Embryonic facial prominence (tissue), 1 donor: ENCODE measurements at regions not wholly inside any gene's neighbourhood (a gene's known extent, or its start where the extent isn't known, plus 50 kb on each side); places are given as distances from the start of the nearest gene placed in this dataset.
"Not testable (repeated sequence)": the region's sequence is repeated elsewhere in the genome, so short reads cannot be mapped to it uniquely, and the experiment has no call there.

Source experiments
- DNase-seq: peaks from one replicate; pipeline ENCODE4 v3.0.0-alpha.2; 2016; ENCODE audit errors: extremely low spot score

- no peak for DNase-seq
Observed at GRCh38 chr20:1845163-1845523, 50.1 kb upstream of the SIRPA start.

GRCh38 chr20:1844325-1845162 is 50.7 kb upstream of the SIRPA start:
- no peak for DNase-seq

DNA sequence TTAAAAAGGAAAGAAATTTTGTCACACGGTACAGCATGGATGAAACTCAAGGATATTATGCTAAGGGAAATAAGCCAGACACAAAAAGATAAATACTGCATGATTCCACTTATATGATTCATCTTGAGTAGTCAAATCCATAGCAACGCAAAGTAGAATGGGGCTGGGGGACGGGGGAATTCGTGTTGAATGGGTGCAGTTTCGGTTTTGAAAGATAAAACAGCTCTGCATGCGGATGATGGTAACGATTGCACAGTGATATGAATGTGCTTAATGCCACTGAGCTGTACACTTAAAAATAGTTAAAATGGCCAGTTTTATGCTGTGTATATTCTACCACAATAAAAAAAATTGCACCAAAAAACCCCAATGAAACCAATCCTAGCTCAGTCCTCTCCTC is 52.9 kb upstream of the SIRPA start:
- no peak for DNase-seq

- no peak for DNase-seq
Observed at GRCh38 chr20:1841554-1842140, 53.6 kb upstream of the SIRPA start.

DNA sequence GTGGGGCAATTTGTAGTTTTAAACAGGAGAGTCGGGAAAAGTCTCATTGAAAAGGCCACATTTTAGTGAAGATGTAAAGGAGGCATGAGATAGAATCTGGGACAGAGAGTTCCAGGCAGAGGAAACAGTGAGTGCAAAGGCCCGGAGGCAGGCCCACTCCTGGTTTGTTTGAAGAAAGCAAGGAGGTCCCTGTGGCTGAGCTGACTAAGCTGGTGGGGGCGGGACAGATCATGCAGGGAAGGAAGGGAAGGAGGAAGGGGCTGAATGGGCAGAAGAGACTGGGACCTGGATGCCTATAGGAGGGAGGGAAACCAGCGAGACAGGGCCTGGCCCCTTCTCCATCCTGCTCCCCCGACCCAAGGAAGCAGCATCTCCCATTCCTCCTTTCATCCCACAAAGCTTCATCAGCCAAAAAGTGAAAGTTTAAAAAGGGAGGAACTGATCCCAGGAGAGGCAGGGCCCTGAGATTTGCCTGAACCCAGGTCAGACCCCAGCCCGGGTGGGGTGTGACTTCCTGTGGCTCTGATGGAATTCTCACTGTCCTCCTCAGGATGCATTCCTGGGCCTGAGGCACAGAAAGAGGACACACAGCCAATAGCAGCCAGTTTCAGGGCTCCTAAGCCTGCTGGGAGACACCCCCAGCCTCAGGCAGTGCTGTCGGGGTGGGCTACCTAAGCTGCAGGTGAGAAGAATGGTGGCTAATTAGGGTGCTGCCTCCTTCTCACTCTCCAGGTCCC is 54.2 kb upstream of the SIRPA start:
- DNase-seq, result no peak

DNA sequence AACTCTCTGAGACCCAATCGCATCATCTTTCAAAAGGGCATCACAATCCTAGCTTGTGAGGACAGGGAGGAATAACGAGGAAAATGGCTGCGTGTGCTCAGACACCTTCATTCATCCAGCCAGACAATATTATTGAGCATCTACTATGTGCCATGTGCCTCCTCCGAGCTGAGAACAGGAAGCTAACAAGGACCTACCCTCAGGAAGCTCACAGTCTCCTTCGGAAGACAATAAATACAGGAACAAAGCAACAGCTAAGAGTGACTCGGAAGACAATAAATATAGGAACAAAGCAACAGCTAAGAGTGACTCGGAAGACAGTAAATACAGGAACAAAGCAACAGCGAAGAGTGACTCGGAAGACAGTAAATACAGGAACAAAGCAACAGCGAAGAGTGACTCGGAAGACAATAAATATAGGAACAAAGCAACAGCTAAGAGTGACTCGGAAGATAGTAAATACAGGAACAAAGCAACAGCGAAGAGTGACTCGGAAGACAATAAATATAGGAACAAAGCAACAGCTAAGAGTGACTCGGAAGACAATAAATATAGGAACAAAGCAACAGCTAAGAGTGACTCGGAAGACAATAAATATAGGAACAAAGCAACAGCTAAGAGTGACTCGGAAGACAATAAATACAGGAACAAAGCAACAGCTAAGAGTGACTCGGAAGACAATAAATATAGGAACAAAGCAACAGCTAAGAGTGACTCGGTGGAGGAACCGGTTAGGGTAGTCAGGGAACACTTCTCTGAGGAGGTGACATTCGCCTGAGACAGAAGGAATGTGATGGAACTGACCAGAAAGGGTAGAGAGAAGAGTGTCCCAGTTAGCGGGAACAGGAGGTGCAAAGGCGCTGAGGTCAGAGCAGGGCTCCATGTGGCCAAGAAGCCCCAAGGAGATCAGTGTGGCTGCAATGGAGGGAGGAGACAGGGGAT is 55.6 kb upstream of the SIRPA start:
- DNase-seq, result not testable (repeated sequence)

DNA sequence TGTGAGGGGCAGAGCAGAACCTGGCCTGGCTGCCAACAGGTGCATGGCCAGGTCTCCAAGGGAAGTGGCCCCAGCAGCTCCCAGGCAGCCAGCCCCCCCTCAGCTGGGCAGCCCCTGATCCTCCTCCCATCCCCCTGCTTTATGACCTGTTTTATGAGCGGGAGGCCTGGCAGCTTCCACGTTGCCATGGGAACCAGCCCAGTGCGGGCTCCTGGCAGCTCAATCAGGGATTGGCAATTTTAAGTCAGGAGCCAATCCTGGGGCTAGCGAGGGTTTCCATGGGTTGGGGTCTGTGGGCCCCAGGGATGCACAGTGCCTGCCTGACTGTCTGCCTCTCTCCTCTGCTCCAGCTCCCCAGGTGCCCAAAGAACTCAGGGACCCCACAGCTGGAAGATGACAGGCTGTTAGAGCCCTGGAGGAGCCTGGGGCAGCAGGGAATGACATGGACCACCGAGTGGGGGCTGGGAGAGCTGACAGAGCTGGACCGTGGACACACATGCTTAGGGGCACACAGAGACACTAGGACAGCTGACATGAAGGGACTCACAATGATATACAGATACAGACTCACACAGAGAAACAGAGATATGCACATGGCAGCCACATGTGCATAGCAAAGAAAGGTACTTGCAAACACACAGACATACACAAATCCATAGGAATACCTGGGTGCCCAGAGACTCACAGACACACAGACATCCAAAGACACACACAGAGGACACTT is 56.5 kb upstream of the SIRPA start:
- no peak for DNase-seq

DNA sequence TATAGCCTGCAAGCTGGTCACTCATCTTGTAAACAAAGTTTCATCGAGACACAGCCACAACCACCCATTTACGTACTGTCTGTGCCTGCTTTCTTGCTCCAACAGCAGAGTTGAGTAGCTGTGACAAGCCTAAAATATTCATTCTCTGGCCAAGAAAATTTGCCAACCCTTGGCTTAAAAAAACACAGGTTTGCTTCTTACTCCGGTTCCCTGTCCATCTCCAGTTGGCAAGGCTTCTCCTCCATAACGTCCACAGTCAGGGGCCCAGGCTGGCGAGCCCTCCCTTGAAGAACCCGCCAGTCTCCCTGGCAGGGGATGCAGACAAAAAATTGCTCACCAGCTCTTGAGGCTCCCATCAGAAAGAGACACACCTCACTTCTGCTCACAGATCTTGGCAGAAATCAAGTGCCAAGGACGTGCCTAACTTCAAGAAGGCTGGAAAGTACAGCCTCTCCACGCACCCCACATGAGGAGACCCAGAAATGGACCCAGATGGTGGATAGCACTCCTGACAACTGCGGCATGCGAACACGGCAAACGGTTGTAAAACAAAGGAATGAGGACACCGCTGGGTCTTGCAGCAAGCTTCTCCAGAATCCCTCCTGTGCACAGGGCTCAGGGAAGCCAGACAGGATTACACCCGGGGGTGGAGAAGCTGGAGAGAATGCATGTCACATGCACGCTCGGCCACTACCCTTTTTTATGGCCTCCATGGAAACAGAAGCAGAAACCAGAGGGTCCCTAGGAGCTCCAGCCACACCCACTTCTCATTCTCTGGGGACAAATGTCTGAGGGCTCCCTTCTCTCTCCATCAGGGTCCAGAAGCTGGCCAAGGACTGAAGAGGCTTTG is 59.8 kb upstream of the SIRPA start:
- no peak for DNase-seq

DNA sequence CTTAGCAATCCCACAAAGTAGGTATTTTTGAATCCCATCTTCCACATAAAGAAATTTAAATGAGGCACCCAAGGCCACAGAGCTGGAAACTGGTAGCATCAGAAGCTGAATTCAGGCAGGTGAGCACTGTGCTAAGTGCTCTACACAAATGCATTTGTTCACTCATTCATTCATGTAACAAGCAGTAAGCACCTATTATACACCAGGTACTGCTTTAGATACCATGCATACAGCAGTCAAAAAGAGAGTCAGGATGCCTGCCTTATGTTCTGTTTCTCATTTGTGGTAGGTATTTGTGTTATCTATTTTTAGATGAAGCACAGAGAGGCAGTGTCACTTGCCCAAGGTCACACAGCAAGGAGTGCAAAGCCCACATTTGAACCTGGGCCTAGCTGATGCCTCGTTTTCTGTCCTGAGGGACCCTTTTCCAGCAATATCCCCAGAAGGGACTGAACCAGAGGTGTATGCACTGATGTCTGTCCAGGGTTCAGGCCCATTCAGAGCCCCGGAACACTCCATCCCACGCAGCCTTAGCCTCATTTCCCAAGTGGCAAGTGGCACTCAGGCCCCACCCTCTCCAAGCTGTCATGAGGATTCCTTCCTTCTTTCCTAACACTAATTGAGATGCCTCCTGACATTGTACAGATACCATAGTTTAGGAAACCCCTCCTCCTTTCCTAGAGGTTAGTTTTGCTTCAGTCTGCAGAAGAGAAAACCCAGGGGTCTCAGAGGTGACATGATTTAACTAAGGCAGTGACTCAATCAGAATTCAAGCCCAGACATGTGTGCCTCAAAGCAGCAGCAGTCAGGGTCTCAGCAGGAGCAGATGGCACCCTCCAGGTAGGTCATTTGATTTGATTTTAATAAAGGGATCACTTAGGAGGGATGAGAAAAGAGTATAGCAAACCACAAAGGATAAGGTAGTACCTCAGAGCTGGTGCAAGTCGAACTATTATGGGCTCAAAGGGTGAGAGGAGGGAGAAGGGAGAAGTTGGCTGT is 61.2 kb upstream of the SIRPA start:
- no peak for DNase-seq

- no peak for DNase-seq
Observed at GRCh38 chr20:1833216-1833615, 62.0 kb upstream of the SIRPA start.

GRCh38 chr20:1832634-1833033 is 62.6 kb upstream of the SIRPA start:
- DNase-seq, result no peak

DNA sequence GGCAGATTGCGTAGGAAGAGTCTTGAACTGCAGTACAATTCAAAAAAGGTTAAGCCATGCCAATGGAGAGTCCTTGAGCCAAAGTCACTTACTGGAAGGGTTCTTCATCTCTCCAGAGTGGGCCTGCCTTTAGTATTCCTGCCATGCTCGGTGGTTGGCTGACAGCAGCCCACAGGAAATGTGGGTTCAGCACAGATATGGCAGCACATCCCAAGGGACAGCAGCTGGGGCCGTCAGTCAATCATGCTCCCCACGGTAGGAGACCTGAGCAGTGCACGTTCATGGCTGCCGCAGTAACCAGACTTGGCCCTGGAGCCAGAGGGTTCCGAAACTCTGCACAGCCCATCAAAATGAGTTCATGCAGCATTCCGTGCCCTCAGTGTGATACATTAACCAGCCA is 63.6 kb upstream of the SIRPA start:
- no peak for DNase-seq

- DNase-seq, result no peak
Observed at GRCh38 chr20:1831096-1831495, 64.1 kb upstream of the SIRPA start.

GRCh38 chr20:1830240-1830639 is 65.0 kb upstream of the SIRPA start:
- no peak for DNase-seq

- DNase-seq, result no peak
Observed at GRCh38 chr20:1829531-1829930, 65.7 kb upstream of the SIRPA start.

- no peak for DNase-seq
Observed at GRCh38 chr20:1828786-1829131, 66.4 kb upstream of the SIRPA start.

- DNase-seq, result no peak
Observed at GRCh38 chr20:1827974-1828785, 67.0 kb upstream of the SIRPA start.

- no peak for DNase-seq
Observed at GRCh38 chr20:1827510-1827973, 67.7 kb upstream of the SIRPA start.
